ENCODE measurements at regions not wholly inside any gene's neighbourhood (a gene's known extent, or its start where the extent isn't known, plus 50 kb on each side); places are given as distances from the start of the nearest gene placed in this dataset.

DNA sequence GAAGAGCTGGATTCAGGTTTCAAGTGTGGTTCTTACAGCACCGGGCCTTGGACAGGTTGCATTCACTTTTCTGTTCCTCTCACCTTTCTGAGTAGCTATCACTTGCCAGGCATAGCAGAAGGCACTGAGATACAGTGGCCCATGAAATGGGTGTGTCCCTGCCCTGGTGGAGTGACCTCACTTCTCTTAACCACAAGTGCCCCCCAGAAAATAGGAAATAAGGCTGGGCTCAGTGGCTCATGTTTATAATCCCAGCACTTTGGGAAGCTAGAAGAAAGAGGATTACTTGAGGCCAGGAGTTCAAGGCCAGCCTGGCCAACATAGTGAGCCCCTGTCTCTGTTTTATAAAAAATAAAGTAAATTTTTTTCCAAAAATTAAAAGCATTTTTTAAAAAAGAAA is 101.7 kb upstream of the KIT start:
- TF ChIP-seq, protein P1, sequence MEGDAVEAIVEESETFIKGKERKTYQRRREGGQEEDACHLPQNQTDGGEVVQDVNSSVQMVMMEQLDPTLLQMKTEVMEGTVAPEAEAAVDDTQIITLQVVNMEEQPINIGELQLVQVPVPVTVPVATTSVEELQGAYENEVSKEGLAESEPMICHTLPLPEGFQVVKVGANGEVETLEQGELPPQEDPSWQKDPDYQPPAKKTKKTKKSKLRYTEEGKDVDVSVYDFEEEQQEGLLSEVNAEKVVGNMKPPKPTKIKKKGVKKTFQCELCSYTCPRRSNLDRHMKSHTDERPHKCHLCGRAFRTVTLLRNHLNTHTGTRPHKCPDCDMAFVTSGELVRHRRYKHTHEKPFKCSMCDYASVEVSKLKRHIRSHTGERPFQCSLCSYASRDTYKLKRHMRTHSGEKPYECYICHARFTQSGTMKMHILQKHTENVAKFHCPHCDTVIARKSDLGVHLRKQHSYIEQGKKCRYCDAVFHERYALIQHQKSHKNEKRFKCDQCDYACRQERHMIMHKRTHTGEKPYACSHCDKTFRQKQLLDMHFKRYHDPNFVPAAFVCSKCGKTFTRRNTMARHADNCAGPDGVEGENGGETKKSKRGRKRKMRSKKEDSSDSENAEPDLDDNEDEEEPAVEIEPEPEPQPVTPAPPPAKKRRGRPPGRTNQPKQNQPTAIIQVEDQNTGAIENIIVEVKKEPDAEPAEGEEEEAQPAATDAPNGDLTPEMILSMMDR (IDR thresholded peaks at IDR 0.05; ENCODE audit: low read length, missing control alignments): no peak
- DNase-seq (ENCODE audit: low read depth): no peak
- H3K4me3 ChIP-seq (replicated peaks; ENCODE audit: low read depth, low read length): no peak overlapping the region

DNA sequence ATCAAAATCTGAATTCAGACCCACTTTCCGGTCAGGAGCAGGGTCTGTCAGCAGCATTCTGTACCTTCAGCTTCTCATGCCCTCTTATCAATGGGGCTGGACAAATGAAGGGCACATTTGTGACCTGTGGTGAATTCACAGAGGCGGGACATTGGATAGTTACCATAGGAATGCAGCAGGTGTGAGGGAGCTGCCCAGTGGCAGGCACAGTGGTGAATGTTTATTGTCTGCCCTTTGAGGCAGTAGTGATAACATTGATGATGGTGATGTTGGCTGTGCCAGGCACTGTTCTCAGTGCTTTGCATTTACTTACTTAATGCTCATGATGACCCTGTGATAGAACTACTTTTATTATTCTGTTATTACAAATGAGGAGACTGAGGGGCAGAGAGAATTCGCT is 101.2 kb upstream of the KIT start:
- DNase-seq (ENCODE audit: low read depth): no peak
- no peak overlapping the region for H3K4me3 ChIP-seq (replicated peaks; ENCODE audit: low read depth, low read length)
- TF ChIP-seq, protein P1 (IDR thresholded peaks at IDR 0.05; ENCODE audit: low read length, missing control alignments): no peak

DNA sequence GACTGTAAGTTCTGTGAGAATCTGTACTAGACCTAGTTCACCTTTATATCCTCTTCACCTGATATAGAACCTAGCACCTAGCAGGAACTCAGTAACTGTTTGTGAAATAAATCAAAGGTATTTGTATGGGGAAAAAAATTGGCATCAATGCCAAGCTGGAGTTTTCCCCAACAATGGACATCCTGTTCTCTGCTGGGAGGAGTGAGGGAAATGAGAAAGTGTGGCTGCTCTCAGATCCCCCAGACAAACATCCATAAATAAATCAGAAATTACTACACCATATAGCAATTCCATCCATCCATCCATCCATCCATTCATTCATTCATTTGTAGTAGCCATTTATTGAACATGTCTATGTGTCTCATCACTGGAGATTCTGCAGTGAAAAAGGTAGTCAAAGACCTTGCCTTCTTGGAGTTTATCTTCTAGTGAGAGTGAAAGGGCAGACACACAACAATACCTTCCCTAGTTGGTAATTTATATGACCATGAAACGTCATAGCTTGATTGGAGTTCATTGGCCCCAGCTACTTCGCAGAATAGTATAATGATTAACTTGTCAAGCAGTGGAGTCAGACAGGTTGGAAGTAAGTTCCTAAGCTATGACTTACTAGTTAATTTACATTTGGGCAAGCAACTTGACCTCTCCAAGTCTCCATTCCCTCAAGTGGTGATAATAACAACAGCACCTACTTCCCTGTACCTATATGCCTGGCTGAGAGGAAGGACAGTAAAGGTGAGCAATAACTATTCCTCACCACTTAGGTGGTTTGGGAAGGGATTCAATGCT is 98.7 kb upstream of the KIT start:
- no peak for DNase-seq (ENCODE audit: low read depth)
- H3K4me3 ChIP-seq (replicated peaks; ENCODE audit: low read depth, low read length): no peak overlapping the region
- TF ChIP-seq, protein P1 (IDR thresholded peaks at IDR 0.05; ENCODE audit: low read length, missing control alignments): no peak

DNA sequence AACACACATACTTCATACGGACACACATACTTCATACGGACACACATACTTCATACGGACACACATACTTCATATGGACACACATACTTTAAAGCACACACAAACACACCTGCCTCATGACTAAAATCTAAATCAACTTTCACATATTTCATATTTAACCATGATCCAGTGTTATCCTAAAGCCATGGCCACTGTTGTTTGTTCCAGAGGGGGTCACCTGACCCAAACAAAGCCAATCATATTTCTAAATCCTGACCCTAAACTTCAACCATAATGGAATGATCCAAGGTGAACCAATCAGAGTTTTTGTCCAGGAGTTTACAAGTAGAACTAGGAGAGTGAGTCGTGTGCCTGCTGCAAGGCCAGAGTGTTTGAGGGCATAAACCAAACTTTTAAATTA is 97.2 kb upstream of the KIT start:
- H3K4me3 ChIP-seq (replicated peaks; ENCODE audit: low read depth, low read length): no peak overlapping the region
- TF ChIP-seq, protein P1 (IDR thresholded peaks at IDR 0.05; ENCODE audit: low read length, missing control alignments): no peak
- no peak for DNase-seq (ENCODE audit: low read depth)

DNA sequence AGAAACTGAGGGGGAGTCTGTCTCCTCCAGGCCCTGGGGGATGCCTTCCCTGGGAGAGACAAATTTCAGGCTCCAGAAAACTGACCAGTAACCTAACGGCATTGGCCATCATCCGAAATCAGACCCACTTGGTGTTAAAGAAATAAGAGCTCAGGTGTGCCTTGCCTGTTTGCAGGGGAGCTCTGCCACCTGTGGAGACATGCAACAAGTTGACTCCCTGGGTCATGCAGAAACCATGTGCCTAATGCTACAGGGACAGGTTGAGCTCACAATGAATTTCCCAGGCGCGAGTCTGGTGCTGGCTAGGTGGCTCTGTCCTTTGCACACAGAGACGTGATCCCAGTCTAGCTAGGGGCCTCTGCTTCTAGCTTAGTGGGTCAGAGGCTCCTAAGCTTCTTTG is 95.8 kb upstream of the KIT start:
- no peak overlapping the region for H3K4me3 ChIP-seq (replicated peaks; ENCODE audit: low read depth, low read length)
- TF ChIP-seq, protein P1 (IDR thresholded peaks at IDR 0.05; ENCODE audit: low read length, missing control alignments): no peak
- no peak for DNase-seq (ENCODE audit: low read depth)

DNA sequence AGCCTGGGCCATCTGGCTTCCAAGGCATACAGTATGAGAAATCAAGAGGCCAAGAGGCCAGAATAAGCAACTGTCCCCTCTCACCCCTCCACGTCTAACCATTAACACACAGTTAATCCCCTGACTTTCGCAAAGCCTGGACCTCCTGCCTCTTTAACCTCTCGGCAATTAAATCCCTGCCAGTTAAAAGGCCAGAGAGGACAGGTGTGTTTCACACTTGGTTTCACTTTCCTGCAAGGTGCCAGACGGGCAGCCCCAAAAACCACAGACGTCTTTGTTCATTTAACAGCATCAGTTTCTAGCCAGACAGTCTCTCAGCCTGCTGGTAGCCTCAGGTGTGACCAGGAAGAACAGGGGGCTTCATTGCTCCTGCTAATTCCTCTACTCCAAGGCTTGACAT is 91.1 kb upstream of the KIT start:
- TF ChIP-seq, protein P1 (IDR thresholded peaks at IDR 0.05; ENCODE audit: low read length, missing control alignments): no peak
- DNase-seq (ENCODE audit: low read depth): no peak
- no peak overlapping the region for H3K4me3 ChIP-seq (replicated peaks; ENCODE audit: low read depth, low read length)

DNA sequence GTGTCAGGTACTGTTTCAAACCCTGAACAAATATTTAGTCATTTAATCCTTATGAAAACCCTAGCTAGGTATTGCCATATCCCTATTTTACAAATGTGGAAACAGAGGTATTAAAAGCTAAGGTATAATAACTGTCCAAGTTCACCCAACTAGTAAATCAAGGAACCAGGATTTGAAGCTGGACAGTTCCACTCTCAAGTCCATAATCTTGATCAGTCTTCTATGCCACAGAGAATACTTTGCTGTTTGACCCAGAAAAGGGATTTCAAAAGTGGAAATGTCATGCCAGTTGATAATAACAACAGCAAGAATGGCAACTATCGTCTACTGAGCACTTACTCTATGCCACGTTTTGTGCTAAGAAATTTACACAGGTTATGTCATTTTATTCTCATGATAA is 90.4 kb upstream of the KIT start:
- H3K4me3 ChIP-seq (replicated peaks; ENCODE audit: low read depth, low read length): no peak overlapping the region
- TF ChIP-seq, protein P1 (IDR thresholded peaks at IDR 0.05; ENCODE audit: low read length, missing control alignments): no peak
- no peak for DNase-seq (ENCODE audit: low read depth)

Measured in fibroblast of pulmonary artery (primary cell).